IPS-NIHi7 (cell line): ENCODE measurements at regions not wholly inside any gene's neighbourhood (a gene's known extent, or its start where the extent isn't known, plus 50 kb on each side); places are given as distances from the start of the nearest gene placed in this dataset.
A peak's percentile ranks its signal among the peaks of the same experiment; 100 is the strongest.
"Not testable (repeated sequence)": the region's sequence is repeated elsewhere in the genome, so short reads cannot be mapped to it uniquely, and the experiment has no call there.

Experiments
- DNase-seq: peaks from one replicate; pipeline ENCODE4 v3.0.0; 2012; ENCODE audit warnings: mixed read lengths; ENCODE audit errors: extremely low spot score

GRCh38 chr15:77839970-77840905, 207.5 kb upstream of the LINGO1 start:
- no peak for DNase-seq

GRCh38 chr15:77839456-77839855, 206.7 kb upstream of the LINGO1 start:
- DNase-seq, result no peak

GRCh38 chr15:77838595-77838994, 205.9 kb upstream of the LINGO1 start:
- DNase-seq, result no peak

- DNase-seq, result no peak
Observed at GRCh38 chr15:77838061-77838460, 205.3 kb upstream of the LINGO1 start.

- DNase-seq, result no peak
Observed at GRCh38 chr15:77837649-77838025, 204.9 kb upstream of the LINGO1 start.

- DNase-seq, result no peak
Observed at GRCh38 chr15:77836906-77837648, 204.4 kb upstream of the LINGO1 start.

- peak; percentile 89 for DNase-seq
Observed at GRCh38 chr15:77836121-77836692, 203.5 kb upstream of the LINGO1 start.

- DNase-seq, result no peak
Observed at GRCh38 chr15:77834276-77834990, 201.7 kb upstream of the LINGO1 start.

GRCh38 chr15:77832874-77833273, 200.2 kb upstream of the LINGO1 start:
- no peak for DNase-seq

- DNase-seq, result no peak
Observed at GRCh38 chr15:77831986-77832385, 199.3 kb upstream of the LINGO1 start.

GRCh38 chr15:77830051-77830468, 197.3 kb upstream of the LINGO1 start:
- DNase-seq, result no peak

- not testable (repeated sequence) for DNase-seq
Observed at GRCh38 chr15:77829331-77829730, 196.6 kb upstream of the LINGO1 start.

- DNase-seq, result no peak
Observed at GRCh38 chr15:77827860-77828259, 195.1 kb upstream of the LINGO1 start.

- no peak for DNase-seq
Observed at GRCh38 chr15:77826006-77826695, 193.4 kb upstream of the LINGO1 start.

- no peak for DNase-seq
Observed at GRCh38 chr15:77825546-77825945, 192.8 kb upstream of the LINGO1 start.

GRCh38 chr15:77825252-77825542, 192.5 kb upstream of the LINGO1 start:
- DNase-seq, result no peak

- no peak for DNase-seq
Observed at GRCh38 chr15:77824361-77825251, 191.9 kb upstream of the LINGO1 start.

- DNase-seq, result no peak
Observed at GRCh38 chr15:77823736-77824135, 191.0 kb upstream of the LINGO1 start.

- no peak for DNase-seq
Observed at GRCh38 chr15:77822631-77823230, 190.0 kb upstream of the LINGO1 start.

- DNase-seq, result no peak
Observed at GRCh38 chr15:77821959-77822256, 189.2 kb upstream of the LINGO1 start.
